ENCODE measurements at regions not wholly inside any gene's neighbourhood (a gene's known extent, or its start where the extent isn't known, plus 50 kb on each side); places are given as distances from the start of the nearest gene placed in this dataset.
A peak's percentile ranks its signal among the peaks of the same experiment; 100 is the strongest.

DNA sequence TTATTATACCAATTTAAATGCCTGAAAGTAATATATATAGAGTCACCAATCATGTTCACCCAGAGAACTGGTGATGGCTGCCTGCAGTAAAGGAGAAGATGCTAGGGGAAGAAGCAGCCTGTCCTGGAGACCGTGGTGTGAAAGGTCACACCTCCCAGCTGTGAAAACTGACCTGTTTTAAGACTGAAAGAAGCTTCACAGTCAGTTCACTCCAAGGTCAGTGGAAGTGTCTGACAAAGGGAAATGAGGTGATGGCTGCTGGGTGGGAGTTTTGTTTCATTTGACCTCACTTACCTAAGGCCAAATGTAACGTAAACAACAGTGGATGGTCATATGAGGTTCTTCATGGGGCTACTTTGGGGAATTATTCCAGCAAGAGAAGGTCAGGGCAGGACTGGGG is 352.1 kb upstream of the GATB start:
- no peak for DNase-seq (ENCODE audit: low spot score)

DNA sequence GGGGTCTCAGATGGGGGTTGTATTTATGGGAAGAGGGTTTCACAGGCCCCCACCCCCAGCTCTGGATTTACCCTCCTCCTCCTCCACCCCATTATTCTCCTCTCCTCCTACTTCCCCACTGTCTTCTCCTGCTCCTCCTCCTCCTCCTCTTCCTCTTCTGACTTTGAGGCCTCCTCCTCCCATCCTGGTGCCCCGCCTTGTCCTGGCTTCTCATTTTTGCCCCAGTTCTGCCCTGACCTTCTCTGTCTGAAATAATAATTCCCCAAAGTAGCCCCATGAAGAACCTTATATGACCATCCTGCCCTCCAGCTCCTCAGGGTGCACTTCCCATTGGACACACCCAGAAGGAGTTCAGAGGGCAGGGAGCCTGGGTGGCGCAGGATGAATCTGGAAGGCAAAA is 351.4 kb upstream of the GATB start:
- no peak for DNase-seq (ENCODE audit: low spot score)

DNA sequence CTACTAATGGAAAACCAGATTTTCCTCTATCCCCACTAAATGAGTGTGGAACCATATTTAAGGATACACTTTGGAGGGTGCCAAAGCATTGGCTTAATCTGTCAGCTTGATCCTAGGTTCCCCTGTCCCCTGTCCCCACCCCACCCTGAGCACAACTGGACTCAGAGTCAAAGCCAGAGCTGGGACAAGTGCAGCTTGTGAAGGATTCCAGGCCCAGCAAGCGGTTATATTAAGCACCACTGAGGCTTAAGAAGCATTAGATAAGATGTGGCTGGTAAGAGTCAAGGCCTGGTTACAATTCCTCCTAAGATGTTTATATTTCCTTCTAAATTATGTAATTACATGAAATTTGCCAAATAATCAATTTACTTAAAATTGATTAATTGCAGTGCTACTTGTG is 350.0 kb upstream of the GATB start:
- DNase-seq (ENCODE audit: low spot score) = no peak

DNA sequence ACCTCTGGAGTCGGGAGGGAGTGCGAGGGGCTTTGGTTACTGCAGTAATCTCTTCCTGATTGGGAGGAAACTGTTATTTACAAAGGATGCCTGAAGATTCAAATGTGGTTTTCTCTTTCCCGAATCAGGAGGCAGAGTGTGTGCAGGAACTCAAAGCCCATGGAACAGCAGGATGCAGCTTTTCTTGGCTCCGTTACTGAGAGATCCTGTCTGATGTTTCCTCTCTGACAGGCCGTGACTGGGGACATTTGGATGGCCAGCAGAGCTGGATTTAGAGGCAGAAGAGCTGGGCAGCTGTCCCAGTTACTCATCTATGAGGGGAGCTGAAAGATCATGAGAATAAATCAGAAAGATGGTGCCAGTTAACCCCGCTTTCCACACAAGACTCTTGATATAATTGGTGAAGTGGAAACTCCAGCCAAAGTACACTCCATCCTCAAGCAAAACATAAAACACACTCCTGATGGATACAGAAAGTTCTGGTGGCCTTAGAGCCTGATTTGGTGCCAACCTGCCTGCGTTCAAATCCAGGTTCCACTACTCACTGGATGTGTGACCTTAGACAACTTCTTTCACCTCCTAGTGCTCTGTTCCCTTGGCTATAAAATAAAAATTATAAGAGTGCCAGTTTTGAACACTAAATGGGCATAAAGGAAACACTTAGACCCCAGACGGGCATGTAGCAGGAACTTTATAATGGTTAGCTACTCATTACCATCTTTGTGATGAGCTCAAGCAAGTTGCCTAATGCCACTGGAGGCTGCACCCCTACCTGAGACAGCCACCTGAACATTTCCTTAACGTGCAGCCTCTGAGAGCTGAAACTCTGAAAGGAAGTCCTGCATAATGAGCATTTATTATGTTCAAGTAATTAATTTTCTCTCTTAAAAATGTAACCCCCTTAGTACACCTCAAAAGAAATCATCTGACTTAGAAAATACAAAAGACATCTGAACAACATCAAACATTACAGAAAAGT is 349.0 kb upstream of the GATB start:
- DNase-seq (ENCODE audit: low spot score) = no peak

DNA sequence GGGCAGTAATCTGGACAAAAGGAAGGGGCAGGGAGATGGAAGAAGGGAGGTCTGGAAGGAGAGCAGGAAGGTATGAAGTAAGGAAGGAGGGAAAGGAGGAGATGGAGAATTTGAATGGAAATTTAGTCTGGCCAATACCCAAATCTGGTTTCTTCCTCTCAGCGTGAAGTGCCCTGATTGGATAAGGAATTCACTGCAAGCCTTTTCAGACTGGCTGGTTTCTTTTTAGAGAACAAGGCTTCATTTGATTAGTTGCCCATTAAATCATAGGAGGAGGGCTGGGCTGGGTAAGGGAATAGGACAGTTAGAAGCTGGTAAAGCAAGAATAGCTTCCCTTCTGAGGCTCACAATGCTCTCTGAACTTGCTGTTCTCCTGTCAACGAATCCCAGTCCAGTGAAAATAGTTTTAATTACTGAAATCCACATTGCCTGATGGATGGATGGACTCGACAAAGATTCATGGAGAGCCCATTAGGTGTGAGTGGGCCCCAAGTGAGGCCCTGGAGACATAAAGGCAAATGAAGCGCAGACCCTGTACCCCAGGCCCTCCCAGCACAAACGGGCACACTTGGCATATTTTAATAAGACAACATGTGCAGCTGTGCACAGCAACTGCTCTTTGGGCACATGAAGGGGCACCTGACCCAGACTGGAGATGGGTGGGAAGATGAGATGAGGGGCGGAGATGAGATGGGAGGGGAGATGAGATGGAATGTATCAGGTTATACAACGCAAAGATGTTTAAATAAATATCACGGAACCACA is 347.1 kb upstream of the GATB start:
- DNase-seq (ENCODE audit: low spot score) = no peak

DNA sequence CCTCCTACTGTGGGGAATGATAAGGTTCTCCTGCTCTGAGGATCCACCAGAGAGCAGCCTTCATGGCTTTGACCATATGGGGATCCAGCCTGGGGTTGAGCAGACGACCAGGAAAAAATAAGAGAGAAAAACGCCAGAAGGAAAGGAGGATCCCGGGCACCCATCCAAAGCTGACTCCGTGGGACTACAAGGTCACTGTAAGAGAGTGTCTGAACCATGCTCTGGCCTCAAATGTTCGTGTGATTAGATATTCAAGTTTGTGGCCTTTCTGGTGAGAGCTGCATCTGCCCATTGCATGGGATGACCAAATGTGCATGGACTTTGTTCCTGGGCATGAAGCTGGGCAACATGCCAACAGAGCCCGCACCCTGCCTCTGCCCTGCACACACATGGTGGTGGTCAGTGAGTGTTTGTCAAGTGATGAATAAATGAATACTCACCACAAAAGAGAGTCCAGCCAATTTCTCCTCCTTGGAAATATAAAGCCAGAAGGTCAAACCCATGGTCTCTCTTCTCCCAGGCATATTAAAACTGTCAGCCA is 346.0 kb upstream of the GATB start:
- no peak for DNase-seq (ENCODE audit: low spot score)

DNA sequence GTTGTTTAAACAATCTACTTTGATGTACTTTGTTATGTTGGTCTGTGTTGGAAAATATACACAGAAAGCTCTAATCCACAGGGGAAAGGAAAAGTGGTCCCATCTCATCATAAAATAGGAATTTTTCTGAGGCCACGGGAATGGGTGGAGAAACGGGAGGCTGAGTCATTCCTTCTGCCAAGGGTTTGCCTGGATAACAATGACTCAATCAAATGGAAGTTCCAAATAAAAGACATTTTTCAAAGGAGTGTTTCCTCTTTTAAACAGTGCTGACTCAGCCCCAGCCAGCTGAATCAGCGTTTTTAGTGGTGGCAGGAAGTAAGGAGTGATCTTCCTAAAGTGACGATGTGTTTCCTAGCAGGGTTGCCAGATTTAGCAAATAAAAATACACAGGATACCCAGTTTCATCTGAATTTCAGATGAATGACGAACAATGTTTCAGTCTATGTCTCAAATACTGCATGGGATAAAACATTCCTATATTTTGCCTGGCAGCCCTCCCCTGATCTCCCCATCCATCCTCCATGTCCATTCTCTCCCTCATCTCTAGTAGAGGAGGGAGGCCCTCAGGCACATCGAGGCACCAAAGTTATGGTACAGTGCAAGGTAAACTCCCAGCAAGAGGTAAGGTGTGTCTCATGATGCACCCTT is 345.4 kb upstream of the GATB start:
- DNase-seq (ENCODE audit: low spot score) = peak; percentile 91

DNA sequence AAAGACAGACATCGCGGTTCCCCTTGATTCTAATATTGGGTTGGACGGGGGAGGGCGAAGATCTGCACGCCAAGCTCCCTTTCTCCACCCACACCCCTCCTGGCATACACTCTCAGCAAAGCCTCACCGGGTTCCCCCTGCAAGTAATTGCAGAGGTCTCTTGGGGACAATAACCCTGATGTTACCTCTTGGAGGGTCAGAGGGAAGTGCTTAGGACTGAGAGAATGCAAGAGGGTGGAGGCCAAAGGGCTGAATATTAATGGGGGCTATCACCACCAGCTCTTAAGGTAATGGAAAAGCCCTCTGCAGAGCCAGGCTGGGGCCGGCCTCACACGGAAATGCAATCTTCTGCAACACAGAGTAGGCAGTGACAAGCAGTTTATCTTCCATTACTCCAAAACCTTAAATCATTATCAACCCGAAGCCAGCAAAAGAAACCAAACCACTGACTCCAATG is 344.1 kb upstream of the GATB start:
- DNase-seq (ENCODE audit: low spot score) = no peak

DNA sequence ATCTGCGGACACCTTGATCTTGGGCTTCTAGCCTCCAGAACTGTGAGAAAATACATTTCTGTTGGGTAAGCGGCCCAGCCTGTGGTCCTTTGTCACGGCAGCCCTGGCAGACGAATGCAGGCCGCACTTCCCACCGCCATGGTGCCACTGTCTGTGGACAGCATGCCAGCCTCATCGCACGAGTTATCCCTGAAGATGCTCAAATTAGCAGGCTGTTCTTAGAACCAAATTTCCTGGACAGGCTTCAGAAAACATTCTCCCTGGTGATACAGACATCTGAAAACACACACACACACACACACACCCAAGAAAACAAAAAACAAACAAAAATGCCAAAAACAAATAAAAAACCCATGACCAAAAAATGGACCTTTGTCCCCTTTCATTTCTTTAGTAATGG is 343.5 kb upstream of the GATB start:
- DNase-seq (ENCODE audit: low spot score) = no peak

DNA sequence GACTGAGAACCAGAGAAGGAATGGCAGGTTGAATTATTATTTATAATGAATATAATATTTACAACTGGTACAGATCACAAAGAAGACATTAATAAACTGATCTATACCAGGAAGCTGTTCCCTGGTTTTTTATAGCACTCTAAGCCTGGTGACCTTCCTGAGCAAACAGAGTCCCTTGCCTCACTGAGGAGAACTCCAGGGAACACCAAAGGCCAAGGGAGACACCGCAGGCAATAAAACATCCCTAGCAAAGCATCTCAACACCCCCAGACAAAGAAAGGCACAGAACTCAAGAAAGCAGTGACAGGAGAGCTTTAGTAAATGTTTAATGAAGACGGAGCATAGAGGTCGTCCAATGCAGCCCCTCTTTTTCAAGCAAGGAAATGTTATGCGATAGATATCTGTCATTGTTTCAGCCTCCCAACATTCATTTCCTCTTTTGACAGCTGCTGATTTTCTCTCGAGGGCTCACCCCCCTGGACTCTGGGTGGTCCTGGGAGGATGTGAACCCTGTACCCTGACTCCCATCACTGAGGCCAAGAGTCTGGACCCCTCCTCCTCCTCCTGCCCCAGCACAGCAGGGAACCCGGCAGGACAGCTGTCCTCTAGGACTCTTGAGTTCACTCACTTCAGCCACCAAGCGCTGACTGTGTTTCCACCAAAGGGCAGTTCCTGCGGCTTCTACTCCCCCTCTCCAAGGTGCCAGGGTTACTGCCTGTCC is 342.5 kb upstream of the GATB start:
- DNase-seq (ENCODE audit: low spot score) = no peak

DNA sequence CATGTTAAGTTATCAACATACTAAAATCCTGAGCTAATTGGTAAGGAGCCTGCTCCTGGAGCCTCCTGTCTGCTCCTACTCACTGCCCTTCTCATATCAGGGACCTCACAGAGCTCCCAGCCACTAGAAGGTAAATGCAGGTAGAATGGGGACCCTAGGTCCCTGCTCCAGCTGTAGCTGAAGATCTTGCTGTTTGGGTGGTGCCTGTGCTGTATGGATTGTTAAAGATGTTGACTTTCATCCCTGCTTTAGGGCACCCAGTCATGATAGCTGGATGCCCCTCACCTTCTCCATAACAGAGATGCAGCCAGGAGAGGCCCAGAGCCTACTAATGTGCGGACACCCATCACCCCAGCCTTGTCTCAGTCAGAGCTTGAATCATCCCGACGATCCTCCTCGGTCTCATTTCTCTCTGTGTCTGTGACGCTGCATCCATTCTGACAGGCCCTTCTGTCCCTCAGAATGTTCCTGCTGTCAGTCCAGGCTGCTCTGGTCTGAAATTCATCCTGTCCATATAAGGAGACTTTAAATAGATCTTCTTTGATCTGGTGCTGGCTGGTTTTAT is 341.7 kb upstream of the GATB start:
- no peak for DNase-seq (ENCODE audit: low spot score)

DNA sequence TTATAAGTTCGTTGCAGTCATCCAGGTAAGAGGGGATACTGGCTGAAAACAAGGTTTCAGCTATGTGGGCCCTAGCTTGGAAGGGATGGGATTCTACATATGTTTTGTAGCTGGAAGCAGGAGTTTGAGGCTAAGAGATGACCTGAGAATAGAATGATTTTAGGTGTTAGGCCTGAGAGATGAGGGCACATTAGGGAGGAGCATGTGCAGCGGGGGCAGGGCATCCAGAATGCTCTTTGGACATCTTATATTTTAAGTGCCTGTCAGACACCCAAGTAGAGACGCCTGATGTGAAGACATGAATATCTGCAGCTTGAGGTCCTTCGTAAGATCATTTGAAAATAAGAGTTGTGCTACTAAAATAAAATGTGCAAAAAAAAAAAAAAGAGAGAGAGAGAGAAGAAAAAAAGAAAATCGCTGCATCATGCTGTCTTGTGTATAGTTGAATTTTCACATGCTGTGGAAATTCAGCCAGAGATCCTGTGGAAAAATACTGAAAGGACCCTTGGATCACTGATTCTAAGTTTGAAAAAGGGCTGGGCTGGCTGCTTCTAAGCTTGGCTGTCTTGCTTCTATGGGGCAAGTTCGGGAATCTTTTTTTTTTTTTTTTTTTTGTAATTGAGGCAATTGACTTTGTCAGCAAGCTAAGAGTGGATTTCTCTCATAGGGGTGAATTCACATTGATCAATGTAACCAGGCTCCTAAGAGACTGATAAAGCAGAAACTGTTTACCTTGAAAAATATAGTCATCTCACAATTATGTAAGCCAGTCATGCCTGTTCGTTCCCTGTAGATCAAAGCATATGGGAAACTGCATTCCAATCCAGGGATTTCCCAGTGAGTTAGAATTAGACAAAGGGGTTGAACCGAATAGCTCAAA is 341.0 kb upstream of the GATB start:
- no peak for DNase-seq (ENCODE audit: low spot score)

DNA sequence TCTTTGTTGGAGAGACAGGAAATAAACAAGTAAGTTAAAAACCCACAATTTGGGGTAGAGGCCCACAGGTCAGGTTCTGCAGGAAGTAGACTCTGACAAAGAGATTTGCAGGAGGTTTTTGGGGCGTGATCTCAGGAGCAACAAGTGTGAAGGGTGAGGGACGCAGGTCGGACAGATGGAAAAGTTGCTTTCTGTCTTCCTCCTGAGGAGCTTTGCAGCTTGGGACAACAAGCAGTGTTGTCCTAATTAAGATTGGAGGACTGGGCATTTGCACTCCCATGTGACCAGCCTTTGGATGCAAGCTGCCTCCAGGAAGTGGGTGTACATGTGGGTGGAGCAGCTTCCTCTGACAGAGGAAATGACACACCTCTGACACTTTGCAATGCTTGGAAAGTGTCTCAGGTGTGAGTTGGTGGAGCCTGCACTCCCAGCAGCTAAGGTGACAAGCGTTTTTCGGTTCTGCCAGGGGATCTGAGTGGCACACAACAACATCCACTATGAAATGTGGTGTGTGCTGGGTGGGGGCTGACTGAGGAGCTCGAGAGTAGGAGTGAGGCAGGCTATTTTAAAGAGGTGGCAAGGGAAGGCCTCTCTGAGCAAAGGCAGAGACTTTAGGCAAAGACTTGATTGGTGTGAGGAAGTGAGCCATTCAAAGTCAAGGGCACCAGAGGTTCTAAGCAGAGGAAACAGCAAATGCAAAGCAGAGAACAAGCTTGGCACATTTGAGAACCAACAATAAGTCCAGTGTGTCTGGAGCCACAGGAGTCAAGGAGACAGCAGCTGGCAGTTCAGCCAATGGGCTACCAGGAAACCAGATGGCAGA is 339.8 kb upstream of the GATB start:
- DNase-seq (ENCODE audit: low spot score) = no peak

DNA sequence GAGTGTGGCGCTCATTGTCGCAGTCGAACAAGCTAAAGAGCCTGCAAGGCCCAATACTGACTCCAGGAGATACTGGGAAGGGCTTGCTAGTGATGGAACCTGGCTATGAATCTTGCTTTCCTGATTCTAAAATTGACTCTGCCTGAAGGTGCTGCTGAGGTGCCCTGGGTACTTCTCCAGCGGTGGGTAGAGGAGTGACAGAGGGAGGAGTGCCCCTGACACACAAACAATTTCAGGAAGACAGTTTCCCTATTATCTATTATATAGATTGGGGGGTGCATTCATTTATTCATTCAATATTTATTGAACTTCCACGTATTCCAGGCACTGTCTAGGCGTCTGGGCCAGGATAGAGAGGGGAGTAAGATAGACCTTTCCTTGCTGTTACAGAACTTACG is 339.2 kb upstream of the GATB start:
- DNase-seq (ENCODE audit: low spot score) = no peak

DNA sequence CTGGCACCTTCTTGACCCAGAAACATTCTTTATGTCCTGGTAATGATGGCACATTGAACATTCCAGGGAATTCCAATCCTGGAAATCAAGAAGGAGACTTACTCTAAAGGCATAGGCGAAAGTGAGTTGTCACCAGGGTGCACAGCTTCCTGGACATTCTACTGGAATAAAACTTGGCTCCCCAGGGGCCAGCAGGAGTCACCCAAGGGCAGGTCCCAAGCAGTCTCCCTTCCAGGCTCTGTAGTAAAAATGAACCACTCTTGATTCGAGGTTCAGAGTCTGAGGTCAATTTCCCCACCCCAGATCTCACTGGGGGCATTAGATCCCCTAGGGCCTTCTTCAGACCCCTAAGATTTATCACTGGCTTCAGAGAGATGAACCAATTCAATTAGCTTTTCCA is 338.7 kb upstream of the GATB start:
- no peak for DNase-seq (ENCODE audit: low spot score)

DNA sequence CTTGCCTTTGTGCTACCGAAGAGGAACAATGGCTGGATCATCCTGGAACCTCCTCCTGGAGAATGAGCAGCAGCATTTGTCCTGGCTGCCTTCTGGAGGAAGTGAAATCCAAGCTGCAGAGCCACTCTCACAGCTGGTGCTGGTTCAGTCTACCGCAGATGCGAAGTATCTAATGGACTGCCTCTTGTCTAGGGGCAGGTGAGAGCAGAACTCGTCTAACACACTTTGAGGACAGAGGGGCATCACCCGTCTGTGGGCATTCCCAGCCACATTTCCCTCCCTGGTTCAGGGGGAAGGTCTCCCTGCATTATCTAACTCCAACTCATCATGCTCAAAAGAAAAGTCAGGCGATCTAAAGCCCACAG is 338.2 kb upstream of the GATB start:
- no peak for DNase-seq (ENCODE audit: low spot score)

DNA sequence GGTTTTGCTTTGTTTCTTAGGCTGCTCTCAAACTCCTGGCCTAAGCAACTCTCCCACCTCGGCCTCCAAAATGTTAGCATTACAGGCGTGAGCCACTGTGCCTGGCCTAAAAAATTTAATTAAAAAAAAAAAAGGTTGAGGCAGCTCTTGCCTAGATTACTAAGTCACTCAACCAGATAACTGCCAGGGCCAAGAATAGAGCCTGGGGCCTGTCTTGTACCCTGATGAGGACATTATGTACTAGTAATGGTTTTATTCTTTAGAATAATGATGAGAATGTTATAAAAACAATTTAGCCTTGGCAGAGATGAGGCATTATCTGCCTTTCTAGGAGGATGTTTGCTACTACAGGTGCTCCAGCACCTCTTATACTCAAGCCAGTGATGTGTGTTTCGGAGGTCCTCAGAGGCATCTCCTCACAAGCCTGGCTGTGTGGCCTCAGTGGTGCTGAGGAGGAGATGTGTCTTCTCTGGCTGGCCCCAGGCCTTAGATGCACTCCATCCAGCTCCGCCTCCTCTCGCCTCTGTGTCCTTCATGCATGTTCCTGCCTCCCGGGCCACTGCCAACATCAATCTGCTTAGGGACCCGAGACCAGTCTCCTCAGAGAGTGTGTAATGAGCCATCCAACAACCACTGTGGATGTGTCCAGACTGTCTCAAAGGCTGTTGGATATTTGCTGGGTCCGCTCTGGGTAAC is 337.7 kb upstream of the GATB start:
- DNase-seq (ENCODE audit: low spot score) = no peak

DNA sequence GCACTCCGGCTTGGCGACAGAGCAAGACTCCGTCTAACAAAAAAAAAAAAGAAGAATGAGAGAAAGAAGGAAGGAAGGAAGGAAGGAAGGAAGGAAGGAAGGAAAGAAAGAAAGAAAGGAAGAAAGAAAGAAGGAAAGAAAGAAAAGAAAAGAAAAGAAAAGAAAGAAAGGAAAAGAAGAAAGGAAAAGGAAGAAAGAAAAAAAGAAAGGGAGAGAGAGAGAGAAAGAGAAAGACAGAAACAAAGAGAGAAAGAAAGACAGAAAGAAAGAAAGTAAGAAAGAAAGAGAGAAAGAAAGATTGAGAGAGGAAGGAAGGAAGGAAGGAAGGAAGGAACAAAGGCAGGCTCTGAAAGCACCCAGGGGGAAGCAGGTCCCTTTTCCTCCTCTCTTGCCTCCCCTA is 336.6 kb upstream of the GATB start:
- DNase-seq (ENCODE audit: low spot score) = no peak

DNA sequence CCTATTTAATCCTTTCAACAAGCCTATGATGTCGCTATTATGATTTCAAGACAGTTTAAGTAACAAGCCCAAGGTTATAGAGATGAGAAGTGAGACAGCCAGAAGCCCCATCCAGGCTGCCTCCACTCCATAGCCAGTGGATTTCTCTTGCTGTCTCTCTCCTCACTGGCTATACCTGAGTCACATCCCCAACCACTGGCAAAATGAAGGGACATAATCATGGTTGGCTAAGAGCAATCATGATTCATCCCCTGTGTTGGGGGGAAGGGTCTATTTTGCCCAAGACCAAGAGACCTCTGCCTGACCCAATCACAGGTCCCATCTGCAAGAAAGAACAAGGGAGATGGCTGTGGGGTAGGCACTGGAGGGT is 334.9 kb upstream of the GATB start:
- DNase-seq (ENCODE audit: low spot score) = no peak
